Sigmoid colon (tissue), 6 donors: ENCODE measurements at regions not wholly inside any gene's neighbourhood (a gene's known extent, or its start where the extent isn't known, plus 50 kb on each side); places are given as distances from the start of the nearest gene placed in this dataset.

Source experiments
- DNase-seq: peaks from one replicate; pipeline ENCODE4 v3.0.0-alpha.2; 2019
- H3K27ac ChIP-seq, 4 donors: fragments of 200-600 bp; sonication (generic); one replicate each; pipeline ENCODE4 v1.5.1; 2016 to 2019; ENCODE audit warnings: mild to moderate bottlenecking in 1 of 4
- H3K27me3 ChIP-seq, 3 donors: fragments of 200-600 bp; sonication (generic); one replicate each; pipeline ENCODE4 v1.5.1; 2019; ENCODE audit warnings: mild to moderate bottlenecking in 1 of 3
- H3K36me3 ChIP-seq, 4 donors: fragments of 200-600 bp; sonication (generic); one replicate each; pipeline ENCODE4 v1.5.1; 2016 to 2019
- H3K4me1 ChIP-seq, 4 donors: fragments of 200-600 bp; sonication (generic); one replicate each; pipeline ENCODE4 v1.5.1; 2017 to 2019
- H3K4me3 ChIP-seq, 4 donors: fragments of 200-600 bp; sonication (generic); one replicate each; pipeline ENCODE4 v1.5.1; 2017 to 2019; ENCODE audit warnings: mild to moderate bottlenecking in 2 of 4, moderate library complexity in 1 of 4
- H3K9me3 ChIP-seq, 4 donors: fragments of 200-600 bp in 3 of 4; sonication (generic) in 3 of 4; one replicate each; pipeline versions ENCODE4 v1.5.1 to v1.6.1; 2013 to 2019
- EP300 ChIP-seq, 4 donors: sonication (generic); formaldehyde crosslinking; IDR thresholded peaks; one replicate each; pipeline ENCODE4 v1.6.1; 2017; ENCODE audit warnings: antibody characterized with exemption in 4 of 4
- POLR2A ChIP-seq, 2 donors: fragments of 450-650 bp; IDR thresholded peaks; one replicate each; pipeline ENCODE4 v1.6.1; 2016; ENCODE audit warnings: antibody characterized with exemption in 2 of 2, mild to moderate bottlenecking in 2 of 2, moderate library complexity in 2 of 2
- POLR2AphosphoS5 ChIP-seq, 4 donors: sonication (generic); formaldehyde crosslinking; IDR thresholded peaks; one replicate each; pipeline ENCODE4 v1.6.1; 2017; ENCODE audit warnings: antibody characterized with exemption in 4 of 4
- WGBS, 2 donors: extraction: QIAGEN DNeasy Blood & Tissue Kit; methylation state at CpG; one replicate each; pipeline ENCODE4 v1.1.7; 2013; 5-methylcytosine and 5-hydroxymethylcytosine counted together
- intact Hi-C: fragments of 100-400 bp; cut with DNase I; formaldehyde crosslinking; loops from one replicate; pipeline ENCODE4 v1.15.1; 2023
- TF ChIP-seq, protein P1 (sequence below), 4 experiments: fragments of 450-650 bp in 3 of 4; fragments of 200-600 bp in 1 of 4; IDR thresholded peaks; one replicate each; pipeline ENCODE4 v1.5.1; 2016 to 2019; ENCODE audit warnings: antibody characterized with exemption in 4 of 4, mild to moderate bottlenecking in 3 of 4, moderate library complexity in 2 of 4
- donor health status: healthy with polysubstance abuse.
- donor health status: healthy.

DNA sequence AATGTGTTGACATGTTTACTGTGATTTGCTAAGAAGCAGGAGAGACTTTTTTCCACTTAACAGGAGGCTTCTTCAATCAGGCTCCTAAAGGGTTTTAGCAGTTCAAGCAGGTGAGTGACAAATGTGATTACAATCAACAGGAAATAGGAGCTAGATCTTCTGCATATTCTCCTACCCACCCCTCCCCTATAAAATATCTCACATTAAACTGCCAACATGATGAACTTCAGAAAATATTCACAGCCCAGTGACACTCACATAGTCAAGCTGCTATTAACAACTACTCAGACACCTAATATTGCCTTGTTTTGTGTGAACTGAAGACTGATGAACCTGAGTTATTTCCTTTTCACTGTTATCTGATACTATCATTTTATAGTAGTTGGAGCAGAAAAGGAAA is 55.9 kb upstream of the ANTXR2 start:
- intact Hi-C loops: no loop called here

DNA sequence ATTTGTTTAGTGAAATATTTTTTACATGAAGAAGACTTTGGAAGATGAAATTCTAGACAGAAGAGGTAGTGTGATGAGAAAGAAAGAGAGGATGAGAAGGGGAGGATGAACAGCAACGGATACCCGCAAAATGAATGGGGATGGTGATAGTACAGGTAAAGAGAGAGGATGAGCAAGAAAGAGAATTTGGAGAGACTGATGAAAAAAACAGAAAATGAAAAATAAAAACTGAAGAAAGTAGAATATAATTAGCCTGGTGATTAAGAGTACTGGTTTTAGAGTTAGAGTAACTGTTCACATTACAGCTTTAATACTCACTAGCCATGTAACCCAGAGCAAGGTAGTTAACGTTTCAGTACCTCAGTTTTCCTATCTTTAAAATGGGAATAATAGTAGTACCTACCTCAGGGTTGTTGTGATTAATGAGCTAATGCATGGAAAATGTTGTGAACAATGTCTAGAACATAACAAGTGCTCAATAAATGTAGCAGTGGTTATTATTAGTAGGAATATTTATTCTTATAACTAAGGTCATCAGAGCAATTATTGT is 54.9 kb upstream of the ANTXR2 start:
- Histone ChIP-seq H3K4me3 (no peak overlapping the region), H3K36me3 (no peaks in the 10 kb centered on the region), H3K27me3 (no peaks in the 10 kb centered on the region), H3K27ac (no peak overlapping the region), H3K9me3 (no peaks in the 10 kb centered on the region), H3K4me1 (no peaks in the 10 kb centered on the region)
- no peak for DNase-seq
- intact Hi-C loops: no loop called here
- TF ChIP-seq EP300 (IDR thresholded peaks at IDR 0.05) (no peak), POLR2AphosphoS5 (IDR thresholded peaks at IDR 0.05) (no peak), POLR2A (IDR thresholded peaks at IDR 0.05) (no peak)
- TF ChIP-seq, protein P1, sequence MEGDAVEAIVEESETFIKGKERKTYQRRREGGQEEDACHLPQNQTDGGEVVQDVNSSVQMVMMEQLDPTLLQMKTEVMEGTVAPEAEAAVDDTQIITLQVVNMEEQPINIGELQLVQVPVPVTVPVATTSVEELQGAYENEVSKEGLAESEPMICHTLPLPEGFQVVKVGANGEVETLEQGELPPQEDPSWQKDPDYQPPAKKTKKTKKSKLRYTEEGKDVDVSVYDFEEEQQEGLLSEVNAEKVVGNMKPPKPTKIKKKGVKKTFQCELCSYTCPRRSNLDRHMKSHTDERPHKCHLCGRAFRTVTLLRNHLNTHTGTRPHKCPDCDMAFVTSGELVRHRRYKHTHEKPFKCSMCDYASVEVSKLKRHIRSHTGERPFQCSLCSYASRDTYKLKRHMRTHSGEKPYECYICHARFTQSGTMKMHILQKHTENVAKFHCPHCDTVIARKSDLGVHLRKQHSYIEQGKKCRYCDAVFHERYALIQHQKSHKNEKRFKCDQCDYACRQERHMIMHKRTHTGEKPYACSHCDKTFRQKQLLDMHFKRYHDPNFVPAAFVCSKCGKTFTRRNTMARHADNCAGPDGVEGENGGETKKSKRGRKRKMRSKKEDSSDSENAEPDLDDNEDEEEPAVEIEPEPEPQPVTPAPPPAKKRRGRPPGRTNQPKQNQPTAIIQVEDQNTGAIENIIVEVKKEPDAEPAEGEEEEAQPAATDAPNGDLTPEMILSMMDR (IDR thresholded peaks at IDR 0.05): no peak
- WGBS, 2 donors: 91 to 92% methylated on average over 3 of the region's 3 CpGs

More for the DNA sequence above, 55.9 kb upstream of the ANTXR2 start:
- no peaks in the 10 kb centered on the region for H3K4me1 ChIP-seq
- no peak for TF ChIP-seq EP300 (IDR thresholded peaks at IDR 0.05)
- TF ChIP-seq, protein P1 (IDR thresholded peaks at IDR 0.05): no peak
- TF ChIP-seq POLR2A (IDR thresholded peaks at IDR 0.05): no peak
- TF ChIP-seq POLR2AphosphoS5 (IDR thresholded peaks at IDR 0.05): no peak
- H3K36me3 ChIP-seq: no peaks in the 10 kb centered on the region
- no peak for DNase-seq
- H3K27me3 ChIP-seq: no peaks in the 10 kb centered on the region
- no peaks in the 10 kb centered on the region for H3K9me3 ChIP-seq
- H3K4me3 ChIP-seq: no peak overlapping the region
- H3K27ac ChIP-seq: no peak overlapping the region

DNA sequence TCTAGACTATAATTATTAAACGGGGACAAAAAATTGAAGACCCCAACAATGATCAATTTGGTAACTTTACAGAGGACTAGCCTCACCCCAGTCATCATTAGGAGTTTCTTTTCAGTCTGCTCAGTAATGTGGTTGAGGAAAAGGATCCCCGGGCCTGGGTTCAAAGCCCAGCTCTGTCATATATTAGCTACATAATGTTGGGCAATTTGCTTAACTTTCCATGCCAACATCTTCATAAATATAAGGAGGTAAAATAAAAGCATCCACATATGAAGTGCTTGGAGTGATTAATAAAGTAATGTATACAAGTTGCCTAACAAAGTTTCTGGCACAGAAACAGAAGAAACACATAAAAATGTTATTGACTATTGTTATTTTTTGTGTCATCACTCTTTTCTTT is 53.4 kb upstream of the ANTXR2 start:
- Histone ChIP-seq H3K36me3 (no peaks in the 10 kb centered on the region), H3K27ac (no peak overlapping the region), H3K9me3 (no peaks in the 10 kb centered on the region), H3K27me3 (no peaks in the 10 kb centered on the region), H3K4me3 (no peak overlapping the region), H3K4me1 (no peaks in the 10 kb centered on the region)
- intact Hi-C loops: no loop called here
- WGBS, 2 donors: 88 to 94% methylated on average over 2 of the region's 2 CpGs
- no peak for DNase-seq
- TF ChIP-seq POLR2A (IDR thresholded peaks at IDR 0.05) (no peak), POLR2AphosphoS5 (IDR thresholded peaks at IDR 0.05) (no peak), EP300 (IDR thresholded peaks at IDR 0.05) (no peak)
- TF ChIP-seq, protein P1 (IDR thresholded peaks at IDR 0.05): no peak

DNA sequence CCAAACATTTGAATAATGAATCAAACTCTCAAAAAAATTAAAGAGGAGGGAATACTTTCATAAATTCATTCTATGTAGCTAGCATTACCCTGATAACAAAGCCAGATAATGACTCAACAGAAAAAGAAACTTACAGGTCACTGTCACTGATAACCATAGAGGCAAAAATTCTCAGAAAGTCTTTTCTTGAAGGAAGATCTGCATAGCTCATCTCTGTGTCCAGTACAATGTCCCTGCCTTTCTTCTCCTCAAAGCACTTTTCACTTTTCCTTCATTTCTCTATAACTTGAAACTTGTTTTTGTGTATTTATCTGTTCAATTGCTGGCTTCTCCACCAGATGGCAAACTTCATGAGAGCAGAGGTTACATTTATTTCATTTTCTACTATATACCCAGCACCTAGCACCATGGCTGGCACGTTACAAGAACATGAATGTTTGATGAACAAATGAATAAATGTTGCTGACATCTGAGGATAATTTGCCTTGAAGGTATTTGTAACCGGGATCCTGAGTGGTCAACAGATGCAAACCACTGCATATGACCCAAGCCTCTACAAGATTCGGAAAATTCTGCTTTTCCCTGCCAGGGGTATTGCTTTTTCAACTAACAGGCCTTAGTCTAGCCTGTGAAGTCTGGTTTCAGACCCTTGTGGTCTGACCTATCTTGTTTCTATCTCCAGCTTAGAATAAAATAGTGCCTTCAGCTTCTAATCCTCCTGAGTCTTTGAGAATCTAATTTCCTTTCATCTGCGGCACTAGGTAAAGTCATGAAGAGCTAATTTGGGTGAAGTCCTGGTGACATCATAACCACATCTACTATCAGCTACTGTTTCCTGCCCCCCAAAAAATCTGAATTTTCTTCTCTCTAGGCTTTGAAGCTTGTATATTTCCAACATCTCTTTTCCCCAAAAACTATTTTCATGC is 52.5 kb upstream of the ANTXR2 start:
- DNase-seq: no peak
- intact Hi-C loops: no loop called here

More for the DNA sequence above, 52.5 kb upstream of the ANTXR2 start:
- Histone ChIP-seq H3K27me3 (no peaks in the 10 kb centered on the region), H3K9me3 (no peaks in the 10 kb centered on the region), H3K36me3 (no peaks in the 10 kb centered on the region), H3K4me3 (no peak overlapping the region), H3K27ac (no peak overlapping the region), H3K4me1 (no peaks in the 10 kb centered on the region)
- 60 to 76% methylated on average over 4 of the region's 4 CpGs for WGBS, 2 donors
- no peak for TF ChIP-seq POLR2A (IDR thresholded peaks at IDR 0.05)
- TF ChIP-seq, protein P1 (IDR thresholded peaks at IDR 0.05): peak in 2 of 4 experiments; percentile 29 to 30
